A549 (cell line): ENCODE measurements at regions not wholly inside any gene's neighbourhood (a gene's known extent, or its start where the extent isn't known, plus 50 kb on each side); places are given as distances from the start of the nearest gene placed in this dataset.

Experiments
- ATAC-seq, 2 experiments: fragments of 200-7000 bp in 1 of 2; fragments of >200 bp in 1 of 2; cut with Nextera tagmentation in 1 of 2; cut with Tn5 transposase in 1 of 2; 3 replicates each; pipeline versions ENCODE4 v1.8.0 to v1.9.1; 2018 to 2020; ENCODE audit warnings: mild to moderate bottlenecking in 1 of 2, moderate library complexity in 1 of 2
- CTCF ChIA-PET: fragments of 300-600 bp; sonication (Branson Sonifier 250); formaldehyde crosslinking; extraction: SDS; loops from one replicate; lab custom pipeline; 2021; ENCODE audit warnings: antibody characterized with exemption, inconsistent platforms; lab: Yijun Ruan, JAX
- POLR2A ChIA-PET: fragments of 350-600 bp; formaldehyde crosslinking; extraction: SDS; loops from one replicate; lab custom pipeline; 2021; ENCODE audit warnings: antibody characterized with exemption, inconsistent platforms; lab: Yijun Ruan, JAX
- DNase-seq, 2 experiments: peaks; one replicate each; pipeline versions ENCODE4 v3.0.0 to v3.0.0-alpha.2; 2011 to 2016; ENCODE audit warnings: low read depth in 1 of 2, low spot score in 1 of 2
- FAIRE-seq: peaks from 2 replicates; lab custom pipeline; 2011; peaks lifted over from hg19 to GRCh38; lab: Jason Lieb, UNC
- H3K27ac ChIP-seq, 2 experiments: fragments of >200 bp; sonication (Bioruptor Twin); formaldehyde crosslinking; 3 replicates each; pipeline ENCODE4 v1.5.1; 2016 to 2017
- H3K4me1 ChIP-seq: fragments of >200 bp; sonication (Bioruptor Twin); formaldehyde crosslinking; 3 replicates; pipeline ENCODE4 v1.6.1; 2016
- H3K4me2 ChIP-seq: fragments of >200 bp; sonication (Bioruptor Twin); formaldehyde crosslinking; 3 replicates; pipeline ENCODE4 v1.6.1; 2016
- H3K4me3 ChIP-seq: fragments of >200 bp; sonication (Bioruptor Twin); formaldehyde crosslinking; 3 replicates; pipeline ENCODE4 v1.5.1; 2016
- H3K9me3 ChIP-seq: fragments of >200 bp; sonication (Bioruptor Twin); formaldehyde crosslinking; 3 replicates; pipeline ENCODE4 v1.6.1; 2016
- BCL3 ChIP-seq: fragments of >200 bp; sonication (Bioruptor Twin); formaldehyde crosslinking; IDR thresholded peaks from 3 replicates; pipeline ENCODE4 v1.6.1; 2016
- CBX2 ChIP-seq: fragments of 200-600 bp; sonication (generic); IDR thresholded peaks from 2 replicates; pipeline ENCODE4 v1.6.1; 2016; ENCODE audit warnings: low read depth, mild to moderate bottlenecking, borderline replicate concordance
- CHD2 ChIP-seq: fragments of 150-350 bp; IDR thresholded peaks from 2 replicates; pipeline ENCODE4 v1.6.1; 2014; ENCODE audit warnings: low read length; ENCODE audit not compliant: partially characterized antibody
- CTCF ChIP-seq: fragments of >200 bp; sonication (Bioruptor Twin); formaldehyde crosslinking; IDR thresholded peaks from 3 replicates; pipeline ENCODE4 v1.5.1; 2016
- EHF ChIP-seq: fragments of 250-450 bp; sonication (Bioruptor Pico); IDR thresholded peaks from 2 replicates; pipeline ENCODE4 v1.5.0; 2020; ENCODE audit warnings: mild to moderate bottlenecking
- EHMT2 ChIP-seq: fragments of 200-600 bp; sonication (generic); IDR thresholded peaks from 2 replicates; pipeline ENCODE4 v1.6.1; 2016; ENCODE audit warnings: antibody characterized with exemption, low read depth, mild to moderate bottlenecking, moderate library complexity
- ELK1 ChIP-seq: fragments of 150-350 bp; IDR thresholded peaks from 2 replicates; pipeline ENCODE4 v1.6.1; 2014; ENCODE audit warnings: low read depth, mild to moderate bottlenecking, low read length
- FOXS1 ChIP-seq: fragments of 250-450 bp; sonication (Bioruptor Pico); IDR thresholded peaks from 2 replicates; pipeline ENCODE4 v1.5.0; 2020; ENCODE audit warnings: mild to moderate bottlenecking, moderate library complexity
- GATA3 ChIP-seq: IDR thresholded peaks from 2 replicates; pipeline ENCODE4 v1.6.1; 2012; ENCODE audit warnings: borderline replicate concordance
- HDAC2 ChIP-seq: fragments of 200-600 bp; sonication (generic); IDR thresholded peaks from 2 replicates; pipeline ENCODE4 v1.6.1; 2016
- HEYL ChIP-seq: fragments of 250-450 bp; sonication (Bioruptor Pico); IDR thresholded peaks from 2 replicates; pipeline ENCODE4 v1.8.0; 2021; ENCODE audit warnings: mild to moderate bottlenecking, moderate library complexity
- HMGXB4 ChIP-seq: fragments of 250-450 bp; sonication (Bioruptor Pico); IDR thresholded peaks from 2 replicates; pipeline ENCODE4 v1.5.0; 2021; ENCODE audit warnings: mild to moderate bottlenecking, moderate library complexity, borderline replicate concordance
- HOXB5 ChIP-seq: fragments of 250-450 bp; sonication (Bioruptor Pico); IDR thresholded peaks from 2 replicates; pipeline ENCODE4 v1.5.0; 2020; ENCODE audit warnings: mild to moderate bottlenecking, moderate library complexity
- JUN ChIP-seq, 2 experiments: fragments of >200 bp; sonication (Bioruptor Twin); formaldehyde crosslinking; IDR thresholded peaks; 2 replicates in 1 of 2; 3 replicates in 1 of 2; pipeline ENCODE4 v1.6.1; 2016 to 2017
- KDM5A ChIP-seq: fragments of 200-600 bp; sonication (generic); IDR thresholded peaks from 2 replicates; pipeline ENCODE4 v1.6.1; 2016; ENCODE audit warnings: antibody characterized with exemption, mild to moderate bottlenecking
- MAX ChIP-seq: IDR thresholded peaks from 2 replicates; pipeline ENCODE4 v1.6.1; 2012
- MYC ChIP-seq: IDR thresholded peaks from 2 replicates; pipeline ENCODE4 v1.6.1; 2012; ENCODE audit warnings: mild to moderate bottlenecking, inconsistent platforms, low read length, improper control_type of control experiment, borderline replicate concordance
- NFE2L2 ChIP-seq: fragments of 150-350 bp; conservative IDR thresholded peaks from 2 replicates; pipeline ENCODE4 v1.6.1; 2014; ENCODE audit warnings: low read length
- REST ChIP-seq: fragments of 200-600 bp; sonication (generic); IDR thresholded peaks from 2 replicates; pipeline ENCODE4 v1.6.1; 2016; ENCODE audit warnings: antibody characterized with exemption, mild to moderate bottlenecking, moderate library complexity
- ZNF302 ChIP-seq: fragments of 250-450 bp; sonication (Bioruptor Pico); IDR thresholded peaks from 2 replicates; pipeline ENCODE4 v1.9.0; 2021; ENCODE audit warnings: inconsistent platforms, mild to moderate bottlenecking, moderate library complexity
- WGBS: methylation state at CpG from one replicate; pipeline ENCODE4 v1.1.6; 2017; ENCODE audit errors: missing lambda C conversion rate; 5-methylcytosine and 5-hydroxymethylcytosine counted together

- ChIA-PET CTCF (no interaction called here), POLR2A (no interaction called here)
- Histone ChIP-seq H3K9me3 (no peaks in the 10 kb centered on the region), H3K27ac (no peak overlapping the region), H3K4me3 (no peak overlapping the region), H3K4me2 (no peak overlapping the region), H3K4me1 (no peaks in the 10 kb centered on the region)
- no peak for FAIRE-seq
- TF ChIP-seq EHMT2 (no peak), HMGXB4 (CRISPR knock-in tag) (no peak), EHF (CRISPR knock-in tag) (no peak), NFE2L2 (no peak), HOXB5 (CRISPR knock-in tag) (no peak), MAX (no peak), CBX2 (no peak), JUN (IDR thresholded peaks at IDR 0.05) (no peak), CTCF (no peak), REST (no peak), ELK1 (no peak), FOXS1 (CRISPR knock-in tag) (no peak), HEYL (CRISPR knock-in tag) (no peak), MYC (no peak), HDAC2 (no peak), ZNF302 (no peak), CHD2 (no peak), BCL3 (no peak), GATA3 (no peak), KDM5A (no peak)
- 76% methylated on average over 2 of the region's 2 CpGs for WGBS
- no peak for DNase-seq
- no peak for ATAC-seq
Observed at GRCh38 chr2:144003460-144004075, 516.4 kb downstream of the ZEB2 start.
